CD14-positive monocyte (primary cell): ENCODE measurements at regions not wholly inside any gene's neighbourhood (a gene's known extent, or its start where the extent isn't known, plus 50 kb on each side); places are given as distances from the start of the nearest gene placed in this dataset.

Source experiments
- DNase-seq, 3 donors: peaks; one replicate each; pipeline ENCODE4 v3.0.0-alpha.2; 2011 to 2022
- H2AFZ ChIP-seq: 2 replicates; pipeline ENCODE4 v1.6.0; 2012; ENCODE audit warnings: mild to moderate bottlenecking, low read depth, low read length, inconsistent platforms; ENCODE audit not compliant: insufficient read depth, poor library complexity, severe bottlenecking
- H3K27ac ChIP-seq, 2 donors: 1 replicate in 1 of 2; 2 replicates in 1 of 2; pipeline ENCODE4 v1.5.1; 2012 to 2013; ENCODE audit warnings: low read length in 2 of 2, control low read depth in 1 of 2, inconsistent platforms in 1 of 2, low read depth in 1 of 2, mild to moderate bottlenecking in 1 of 2
- H3K27me3 ChIP-seq, 2 donors: one replicate each; pipeline versions ENCODE4 v1.6.0 to v1.6.1; 2011 to 2013; ENCODE audit warnings: low read length in 2 of 2; ENCODE audit not compliant: control insufficient read depth in 2 of 2, insufficient read depth in 2 of 2
- H3K36me3 ChIP-seq, 2 donors: replicated peaks in 1 of 2; 1 replicate in 1 of 2; 2 replicates in 1 of 2; pipeline versions ENCODE4 v1.5.1 to v1.6.1; 2012 to 2013; ENCODE audit warnings: low read length in 2 of 2, control low read depth in 1 of 2, inconsistent platforms in 1 of 2, mild to moderate bottlenecking in 1 of 2; ENCODE audit not compliant: insufficient read depth in 2 of 2, control insufficient read depth in 1 of 2
- H3K4me1 ChIP-seq, 2 donors: 1 replicate in 1 of 2; 2 replicates in 1 of 2; pipeline versions ENCODE4 v1.5.1 to v1.6.1; 2012 to 2013; ENCODE audit warnings: low read length in 2 of 2, control low read depth in 1 of 2, inconsistent platforms in 1 of 2, mild to moderate bottlenecking in 1 of 2, moderate library complexity in 1 of 2; ENCODE audit not compliant: insufficient read depth in 2 of 2, control insufficient read depth in 1 of 2
- H3K4me2 ChIP-seq: replicated peaks from 2 replicates; pipeline ENCODE3; 2012; ENCODE audit warnings: low read length, moderate library complexity, mild to moderate bottlenecking; ENCODE audit not compliant: poor library complexity, severe bottlenecking; ENCODE audit errors: extremely low read depth
- H3K4me3 ChIP-seq, 3 experiments: fragments of 200-600 bp in 1 of 3; sonication (generic) in 1 of 3; replicated peaks in 1 of 3; 1 replicate in 2 of 3; 2 replicates in 1 of 3; pipeline ENCODE4 v1.5.1; 2011 to 2013; ENCODE audit warnings: low read length in 3 of 3, mild to moderate bottlenecking in 3 of 3, control low read depth in 2 of 3, low read depth in 2 of 3, inconsistent platforms in 1 of 3, moderate library complexity in 1 of 3
- H3K79me2 ChIP-seq: 2 replicates; pipeline ENCODE4 v1.6.0; 2012; ENCODE audit warnings: mild to moderate bottlenecking, control low read depth, inconsistent platforms, low read length, moderate library complexity; ENCODE audit not compliant: insufficient read depth
- H3K9ac ChIP-seq: 2 replicates; pipeline ENCODE4 v1.6.0; 2017; ENCODE audit warnings: low read length, mild to moderate bottlenecking; ENCODE audit not compliant: insufficient read depth, poor library complexity, severe bottlenecking
- H3K9me3 ChIP-seq, 2 donors: replicated peaks in 1 of 2; 1 replicate in 1 of 2; 2 replicates in 1 of 2; pipeline versions ENCODE4 v1.5.1 to v1.6.1; 2012 to 2013; ENCODE audit warnings: low read length in 2 of 2, control low read depth in 1 of 2; ENCODE audit not compliant: control insufficient read depth in 1 of 2, insufficient read depth in 1 of 2
- H4K20me1 ChIP-seq: 2 replicates; pipeline ENCODE4 v1.6.0; 2012; ENCODE audit warnings: mild to moderate bottlenecking, low read length, control low read depth, moderate library complexity; ENCODE audit not compliant: insufficient read depth
- H3K27ac Mint-ChIP-seq, 7 donors: one replicate each; pipeline ENCODE4 v1.8.0; 2020; ENCODE audit warnings: mild to moderate bottlenecking in 7 of 7, mixed read lengths in 7 of 7, moderate library complexity in 6 of 7, inconsistent platforms in 2 of 7
- H3K27me3 Mint-ChIP-seq, 3 donors: one replicate each; pipeline ENCODE4 v1.8.0; 2021 to 2022; ENCODE audit warnings: low read depth in 3 of 3, mild to moderate bottlenecking in 3 of 3, mixed read lengths in 3 of 3, moderate library complexity in 3 of 3, inconsistent platforms in 1 of 3
- H3K36me3 Mint-ChIP-seq, 2 donors: one replicate each; pipeline ENCODE4 v1.8.0; 2020; ENCODE audit warnings: mixed read lengths in 2 of 2, inconsistent platforms in 1 of 2, mild to moderate bottlenecking in 1 of 2
- H3K4me1 Mint-ChIP-seq: one replicate; pipeline ENCODE4 v1.8.0; 2020; ENCODE audit warnings: mild to moderate bottlenecking, mixed read lengths
- H3K4me3 Mint-ChIP-seq, 2 donors: one replicate each; pipeline ENCODE4 v1.8.0; 2020; ENCODE audit warnings: mild to moderate bottlenecking in 2 of 2, mixed read lengths in 2 of 2, moderate library complexity in 1 of 2
- H3K9me3 Mint-ChIP-seq, 7 donors: one replicate each; pipeline ENCODE4 v1.8.0; 2020 to 2022; ENCODE audit warnings: mixed read lengths in 7 of 7, mild to moderate bottlenecking in 6 of 7, moderate library complexity in 6 of 7, inconsistent platforms in 2 of 7
- WGBS: methylation state at CpG from one replicate; pipeline ENCODE4 v1.1.5; 2013; ENCODE audit warnings: missing lambda C conversion rate; ENCODE audit not compliant: insufficient coverage; 5-methylcytosine and 5-hydroxymethylcytosine counted together
- intact Hi-C, 2 donors: fragments of 100-400 bp; cut with micrococcal nuclease; formaldehyde crosslinking; loops; one replicate each; pipeline versions ENCODE4 v1.15.0 to v1.15.1; 2023
- TF ChIP-seq, protein P1 (sequence below): fragments of 200-600 bp; IDR thresholded peaks from one replicate; pipeline ENCODE4 v1.8.0; 2022; ENCODE audit warnings: antibody characterized with exemption, mild to moderate bottlenecking

DNA sequence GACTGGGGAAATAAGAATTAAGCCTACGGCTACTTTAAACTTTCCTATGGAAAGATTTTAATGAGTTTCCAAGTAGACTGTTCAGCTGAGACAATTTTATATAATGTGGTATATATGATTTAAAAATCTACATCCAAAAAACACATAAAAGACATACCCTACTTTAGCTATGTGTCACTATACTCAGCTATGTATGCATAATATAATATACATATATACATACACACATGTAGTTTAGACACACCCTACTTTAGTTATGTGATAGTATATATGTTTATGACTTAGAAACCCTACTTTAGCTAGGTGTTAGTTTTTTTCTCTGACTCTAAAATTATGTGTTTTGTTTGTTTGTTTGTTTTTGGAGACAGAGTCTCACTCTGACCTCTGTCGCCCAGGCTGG is 100.5 kb upstream of the DAB2 start:
- H3K4me3 Mint-ChIP-seq: no peak overlapping the region
- peak overlapping the region; percentile 77 to 94 (median 89) for H3K27ac Mint-ChIP-seq
- Histone ChIP-seq H3K4me2 (no peak overlapping the region), H3K9me3 (no peaks in the 10 kb centered on the region), H3K79me2 (no peaks in the 10 kb centered on the region), H2AFZ (no peak overlapping the region), H3K4me3 (no peak overlapping the region), H3K36me3 (no peaks in the 10 kb centered on the region), H3K27ac (peak overlapping the region; percentile 86 to 87), H4K20me1 (no peaks in the 10 kb centered on the region), H3K4me1 (peaks cover 19 to 27% of the 10 kb centered on the region in 2 donors), H3K9ac (no peak overlapping the region), H3K27me3 (no peaks in the 10 kb centered on the region)
- no peak for DNase-seq
- no peaks in the 10 kb centered on the region for H3K36me3 Mint-ChIP-seq
- intact Hi-C loops: no loop called here
- H3K4me1 Mint-ChIP-seq: peaks cover 23% of the 10 kb centered on the region
- TF ChIP-seq, protein P1, sequence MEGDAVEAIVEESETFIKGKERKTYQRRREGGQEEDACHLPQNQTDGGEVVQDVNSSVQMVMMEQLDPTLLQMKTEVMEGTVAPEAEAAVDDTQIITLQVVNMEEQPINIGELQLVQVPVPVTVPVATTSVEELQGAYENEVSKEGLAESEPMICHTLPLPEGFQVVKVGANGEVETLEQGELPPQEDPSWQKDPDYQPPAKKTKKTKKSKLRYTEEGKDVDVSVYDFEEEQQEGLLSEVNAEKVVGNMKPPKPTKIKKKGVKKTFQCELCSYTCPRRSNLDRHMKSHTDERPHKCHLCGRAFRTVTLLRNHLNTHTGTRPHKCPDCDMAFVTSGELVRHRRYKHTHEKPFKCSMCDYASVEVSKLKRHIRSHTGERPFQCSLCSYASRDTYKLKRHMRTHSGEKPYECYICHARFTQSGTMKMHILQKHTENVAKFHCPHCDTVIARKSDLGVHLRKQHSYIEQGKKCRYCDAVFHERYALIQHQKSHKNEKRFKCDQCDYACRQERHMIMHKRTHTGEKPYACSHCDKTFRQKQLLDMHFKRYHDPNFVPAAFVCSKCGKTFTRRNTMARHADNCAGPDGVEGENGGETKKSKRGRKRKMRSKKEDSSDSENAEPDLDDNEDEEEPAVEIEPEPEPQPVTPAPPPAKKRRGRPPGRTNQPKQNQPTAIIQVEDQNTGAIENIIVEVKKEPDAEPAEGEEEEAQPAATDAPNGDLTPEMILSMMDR: no peak
- 100% methylated on average over 1 of the region's 2 CpGs for WGBS
- H3K9me3 Mint-ChIP-seq: peaks cover 0 to 4% (median 0%) of the 10 kb centered on the region in 7 donors
- H3K27me3 Mint-ChIP-seq: no peaks in the 10 kb centered on the region

DNA sequence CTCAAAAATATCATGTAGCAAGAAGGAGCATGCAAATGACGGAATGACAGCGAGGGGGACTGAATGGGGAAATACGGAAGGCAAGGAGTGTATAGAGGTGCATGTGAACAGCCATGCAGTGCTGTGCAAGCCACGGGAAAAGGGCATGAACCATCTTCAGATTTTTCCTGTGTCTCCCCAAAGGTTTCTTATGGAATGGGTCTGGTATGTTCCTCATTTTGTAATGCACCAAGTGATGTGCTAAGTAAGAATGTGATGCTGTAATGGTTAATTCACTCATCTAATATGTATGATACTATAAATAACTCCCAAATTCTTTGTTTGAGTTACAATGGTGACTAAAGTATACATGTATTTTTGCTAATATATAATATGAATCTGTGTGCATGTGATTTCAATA is 99.0 kb upstream of the DAB2 start:
- Histone ChIP-seq H3K36me3 (no peaks in the 10 kb centered on the region), H3K27me3 (no peaks in the 10 kb centered on the region), H2AFZ (no peak overlapping the region), H3K4me1 (peaks cover 22 to 27% of the 10 kb centered on the region in 2 donors), H3K9me3 (no peaks in the 10 kb centered on the region), H3K79me2 (no peaks in the 10 kb centered on the region), H3K27ac (no peak overlapping the region), H3K4me3 (no peak overlapping the region), H3K4me2 (no peak overlapping the region), H4K20me1 (no peaks in the 10 kb centered on the region), H3K9ac (no peak overlapping the region)
- WGBS: 100% methylated on average over 3 of the region's 4 CpGs
- Mint-ChIP-seq H3K27ac (no peak overlapping the region), H3K36me3 (no peaks in the 10 kb centered on the region), H3K9me3 (peaks cover 0 to 4% (median 0%) of the 10 kb centered on the region in 7 donors), H3K4me1 (peaks cover 28% of the 10 kb centered on the region), H3K4me3 (no peak overlapping the region), H3K27me3 (no peaks in the 10 kb centered on the region)
- intact Hi-C loops: no loop called here
- TF ChIP-seq, protein P1: no peak
- DNase-seq: no peak
